ENCODE measurements at regions not wholly inside any gene's neighbourhood (a gene's known extent, or its start where the extent isn't known, plus 50 kb on each side); places are given as distances from the start of the nearest gene placed in this dataset.

- peak overlapping the region; percentile 11 for H3K4me2 ChIP-seq (ENCODE audit: low read length, poor library complexity, severe bottlenecking)
- peak overlapping the region; percentile 11 for H2BK5ac ChIP-seq (ENCODE audit: low read depth, low read length, poor library complexity, severe bottlenecking)
- H3K9ac ChIP-seq (ENCODE audit: low read length), result no peak overlapping the region
- H3K4me3 ChIP-seq (ENCODE audit: insufficient read depth in 1 of 2, low read depth in 1 of 2, low read length in 2 of 2), result no peak overlapping the region
- no peak overlapping the region for H3K14ac ChIP-seq (ENCODE audit: low read length in 2 of 2)
- peak overlapping the region; percentile 4 for H4K8ac ChIP-seq (ENCODE audit: low read length)
- H3K4me1 ChIP-seq (ENCODE audit: control insufficient read depth, insufficient read depth, low read depth, low read length), result peaks cover 9% of the 10 kb centered on the region
- H3K36me3 ChIP-seq (ENCODE audit: control insufficient read depth in 1 of 2, insufficient read depth in 2 of 2, low read depth in 1 of 2, low read length in 2 of 2), result no peaks in the 10 kb centered on the region
- no peaks in the 10 kb centered on the region for H3K9me3 ChIP-seq (ENCODE audit: control insufficient read depth, low read length)
- H3K4ac ChIP-seq (ENCODE audit: low read depth in 1 of 2, low read length in 2 of 2), result peak overlapping the region in 1 of 2 experiments; percentile 4
- no peak overlapping the region for H2BK15ac ChIP-seq (ENCODE audit: low read depth, poor library complexity, severe bottlenecking)
- peak overlapping the region; percentile 60 for H3K27ac ChIP-seq (ENCODE audit: low read length, poor library complexity, severe bottlenecking)
- H2BK120ac ChIP-seq (ENCODE audit: low read depth, low read length), result no peak overlapping the region
- no peak overlapping the region for H3K23ac ChIP-seq (ENCODE audit: low read length in 2 of 2)
- H3K18ac ChIP-seq (ENCODE audit: low read depth in 1 of 2, low read length in 2 of 2), result peak overlapping the region in 1 of 2 experiments; percentile 17
- no peak overlapping the region for H4K91ac ChIP-seq (ENCODE audit: low read length)
- H3K79me1 ChIP-seq (replicated peaks; ENCODE audit: low read length, poor library complexity, severe bottlenecking), result no peaks in the 10 kb centered on the region
- peak overlapping the region in 1 of 2 experiments; percentile 23 for H2BK12ac ChIP-seq (ENCODE audit: low read length in 2 of 2)
- H3K27me3 ChIP-seq (ENCODE audit: control insufficient read depth in 1 of 2, insufficient read depth in 1 of 2, low read length in 2 of 2), result no peaks in the 10 kb centered on the region
- H2AFZ ChIP-seq (ENCODE audit: low read depth, low read length), result no peak overlapping the region
- peak overlapping the region; percentile 97 for H2AK5ac ChIP-seq (ENCODE audit: low read length, severe bottlenecking)
- peak; percentile 95 for DNase-seq
- WGBS, result 25% methylated on average over 18 of the region's 20 CpGs
These were observed 426.7 kb upstream of the MAF start for GRCh38 chr16:80027007-80027965.

GRCh38 chr16:80025236-80025635 lies 424.7 kb upstream of the MAF start:
- H2BK120ac ChIP-seq (ENCODE audit: low read depth, low read length), result no peak overlapping the region
- H3K23ac ChIP-seq (ENCODE audit: low read length in 2 of 2), result peak overlapping the region in 1 of 2 experiments; percentile 36
- no peak overlapping the region for H4K91ac ChIP-seq (ENCODE audit: low read length)
- no peak overlapping the region for H2BK5ac ChIP-seq (ENCODE audit: low read depth, low read length, poor library complexity, severe bottlenecking)
- H3K14ac ChIP-seq (ENCODE audit: low read length in 2 of 2), result no peak overlapping the region
- no peak overlapping the region for H3K18ac ChIP-seq (ENCODE audit: low read depth in 1 of 2, low read length in 2 of 2)
- H3K4ac ChIP-seq (ENCODE audit: low read depth in 1 of 2, low read length in 2 of 2), result peak overlapping the region in 1 of 2 experiments; percentile 8
- no peak overlapping the region for H2AK5ac ChIP-seq (ENCODE audit: low read length, severe bottlenecking)
- no peak overlapping the region for H2AFZ ChIP-seq (ENCODE audit: low read depth, low read length)
- H3K4me2 ChIP-seq (ENCODE audit: low read length, poor library complexity, severe bottlenecking), result no peak overlapping the region
- no peak overlapping the region for H3K4me3 ChIP-seq (ENCODE audit: insufficient read depth in 1 of 2, low read depth in 1 of 2, low read length in 2 of 2)
- WGBS, result 92% methylated on average over 4 of the region's 4 CpGs
- H3K9ac ChIP-seq (ENCODE audit: low read length), result no peak overlapping the region
- no peak for DNase-seq
- H3K9me3 ChIP-seq (ENCODE audit: control insufficient read depth, low read length), result no peaks in the 10 kb centered on the region
- no peaks in the 10 kb centered on the region for H3K27me3 ChIP-seq (ENCODE audit: control insufficient read depth in 1 of 2, insufficient read depth in 1 of 2, low read length in 2 of 2)
- peak overlapping the region; percentile 18 to 39 for H2BK12ac ChIP-seq (ENCODE audit: low read length in 2 of 2)
- H3K27ac ChIP-seq (ENCODE audit: low read length, poor library complexity, severe bottlenecking), result no peak overlapping the region
- peaks cover 9% of the 10 kb centered on the region for H3K4me1 ChIP-seq (ENCODE audit: control insufficient read depth, insufficient read depth, low read depth, low read length)
- H4K8ac ChIP-seq (ENCODE audit: low read length), result no peak overlapping the region
- H3K79me1 ChIP-seq (replicated peaks; ENCODE audit: low read length, poor library complexity, severe bottlenecking), result no peaks in the 10 kb centered on the region
- H2BK15ac ChIP-seq (ENCODE audit: low read depth, poor library complexity, severe bottlenecking), result no peak overlapping the region
- H3K36me3 ChIP-seq (ENCODE audit: control insufficient read depth in 1 of 2, insufficient read depth in 2 of 2, low read depth in 1 of 2, low read length in 2 of 2), result no peaks in the 10 kb centered on the region

- no peak for DNase-seq
- no peaks in the 10 kb centered on the region for H3K79me1 ChIP-seq (replicated peaks; ENCODE audit: low read length, poor library complexity, severe bottlenecking)
- no peak overlapping the region for H3K4me3 ChIP-seq (ENCODE audit: insufficient read depth in 1 of 2, low read depth in 1 of 2, low read length in 2 of 2)
- H2BK12ac ChIP-seq (ENCODE audit: low read length in 2 of 2), result no peak overlapping the region
- no peak overlapping the region for H3K14ac ChIP-seq (ENCODE audit: low read length in 2 of 2)
- H3K27me3 ChIP-seq (ENCODE audit: control insufficient read depth in 1 of 2, insufficient read depth in 1 of 2, low read length in 2 of 2), result no peaks in the 10 kb centered on the region
- H2AK5ac ChIP-seq (ENCODE audit: low read length, severe bottlenecking), result no peak overlapping the region
- H3K4me2 ChIP-seq (ENCODE audit: low read length, poor library complexity, severe bottlenecking), result no peak overlapping the region
- H2AFZ ChIP-seq (ENCODE audit: low read depth, low read length), result no peak overlapping the region
- H4K91ac ChIP-seq (ENCODE audit: low read length), result no peak overlapping the region
- no peak overlapping the region for H3K18ac ChIP-seq (ENCODE audit: low read depth in 1 of 2, low read length in 2 of 2)
- WGBS, result 87% methylated on average over 2 of the region's 3 CpGs
- H3K9ac ChIP-seq (ENCODE audit: low read length), result no peak overlapping the region
- H3K4ac ChIP-seq (ENCODE audit: low read depth in 1 of 2, low read length in 2 of 2), result no peak overlapping the region
- H2BK15ac ChIP-seq (ENCODE audit: low read depth, poor library complexity, severe bottlenecking), result no peak overlapping the region
- H2BK120ac ChIP-seq (ENCODE audit: low read depth, low read length), result no peak overlapping the region
- no peak overlapping the region for H3K27ac ChIP-seq (ENCODE audit: low read length, poor library complexity, severe bottlenecking)
- H2BK5ac ChIP-seq (ENCODE audit: low read depth, low read length, poor library complexity, severe bottlenecking), result no peak overlapping the region
- H3K4me1 ChIP-seq (ENCODE audit: control insufficient read depth, insufficient read depth, low read depth, low read length), result peaks cover 7% of the 10 kb centered on the region
- H3K9me3 ChIP-seq (ENCODE audit: control insufficient read depth, low read length), result no peaks in the 10 kb centered on the region
- H3K36me3 ChIP-seq (ENCODE audit: control insufficient read depth in 1 of 2, insufficient read depth in 2 of 2, low read depth in 1 of 2, low read length in 2 of 2), result no peaks in the 10 kb centered on the region
- no peak overlapping the region for H4K8ac ChIP-seq (ENCODE audit: low read length)
- no peak overlapping the region for H3K23ac ChIP-seq (ENCODE audit: low read length in 2 of 2)
These were observed 423.9 kb upstream of the MAF start for GRCh38 chr16:80024443-80024842.

- Histone ChIP-seq H4K91ac (ENCODE audit: low read length) (no peak overlapping the region), H3K27me3 (ENCODE audit: control insufficient read depth in 1 of 2, insufficient read depth in 1 of 2, low read length in 2 of 2) (no peaks in the 10 kb centered on the region), H3K18ac (ENCODE audit: low read depth in 1 of 2, low read length in 2 of 2) (peak overlapping the region in 1 of 2 experiments; percentile 70), H3K9ac (ENCODE audit: low read length) (no peak overlapping the region), H3K36me3 (ENCODE audit: control insufficient read depth in 1 of 2, insufficient read depth in 2 of 2, low read depth in 1 of 2, low read length in 2 of 2) (no peaks in the 10 kb centered on the region), H2BK120ac (ENCODE audit: low read depth, low read length) (no peak overlapping the region), H3K27ac (ENCODE audit: low read length, poor library complexity, severe bottlenecking) (peak overlapping the region; percentile 5), H3K4me1 (ENCODE audit: control insufficient read depth, insufficient read depth, low read depth, low read length) (peaks cover 7% of the 10 kb centered on the region), H3K23ac (ENCODE audit: low read length in 2 of 2) (no peak overlapping the region), H3K4me3 (ENCODE audit: insufficient read depth in 1 of 2, low read depth in 1 of 2, low read length in 2 of 2) (no peak overlapping the region), H3K14ac (ENCODE audit: low read length in 2 of 2) (no peak overlapping the region), H3K79me1 (replicated peaks; ENCODE audit: low read length, poor library complexity, severe bottlenecking) (no peaks in the 10 kb centered on the region), H3K4ac (ENCODE audit: low read depth in 1 of 2, low read length in 2 of 2) (no peak overlapping the region), H2AFZ (ENCODE audit: low read depth, low read length) (peak overlapping the region; percentile 8), H2AK5ac (ENCODE audit: low read length, severe bottlenecking) (no peak overlapping the region), H2BK15ac (ENCODE audit: low read depth, poor library complexity, severe bottlenecking) (no peak overlapping the region), H3K4me2 (ENCODE audit: low read length, poor library complexity, severe bottlenecking) (no peak overlapping the region), H2BK5ac (ENCODE audit: low read depth, low read length, poor library complexity, severe bottlenecking) (no peak overlapping the region), H2BK12ac (ENCODE audit: low read length in 2 of 2) (peak overlapping the region in 1 of 2 experiments; percentile 3), H3K9me3 (ENCODE audit: control insufficient read depth, low read length) (no peaks in the 10 kb centered on the region), H4K8ac (ENCODE audit: low read length) (no peak overlapping the region)
- 0% methylated on average over 2 of the region's 2 CpGs for WGBS
- peak; percentile 76 for DNase-seq
These were observed 423.3 kb upstream of the MAF start for GRCh38 chr16:80023865-80024264.
